ENCODE measurements at regions not wholly inside any gene's neighbourhood (a gene's known extent, or its start where the extent isn't known, plus 50 kb on each side); places are given as distances from the start of the nearest gene placed in this dataset.

GRCh38 chr20:22904386-22904785, 130.7 kb upstream of the SSTR4 start:
- ChIA-PET CTCF (interaction anchor here (1.1 kb wide), 1 partner anchor 17 kb away, joined by 3 read pairs; no protein-coding TSS in a partner anchor), POLR2A (no interaction called here)
- H3K4me2 ChIP-seq, result no peak overlapping the region
- H3K9me3 ChIP-seq, result peaks cover 26% of the 10 kb centered on the region; the same call in 2 of the 3 replicates
- H3K4me3 ChIP-seq, result no peak overlapping the region
- TF ChIP-seq NR3C1 (IDR thresholded peaks at IDR 0.05) (no peak), TP53 (CRISPR knock-in tag; IDR thresholded peaks at IDR 0.05) (no peak), KDM1A (IDR thresholded peaks at IDR 0.05; ENCODE audit: low read depth) (no peak), JUN (IDR thresholded peaks at IDR 0.05) (no peak)
- TF ChIP-seq, protein P1, sequence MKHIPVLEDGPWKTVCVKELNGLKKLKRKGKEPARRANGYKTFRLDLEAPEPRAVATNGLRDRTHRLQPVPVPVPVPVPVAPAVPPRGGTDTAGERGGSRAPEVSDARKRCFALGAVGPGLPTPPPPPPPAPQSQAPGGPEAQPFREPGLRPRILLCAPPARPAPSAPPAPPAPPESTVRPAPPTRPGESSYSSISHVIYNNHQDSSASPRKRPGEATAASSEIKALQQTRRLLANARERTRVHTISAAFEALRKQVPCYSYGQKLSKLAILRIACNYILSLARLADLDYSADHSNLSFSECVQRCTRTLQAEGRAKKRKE (CRISPR knock-in tag; IDR thresholded peaks at IDR 0.05; ENCODE audit: low read depth), result no peak
- TF ChIP-seq, protein P2, sequence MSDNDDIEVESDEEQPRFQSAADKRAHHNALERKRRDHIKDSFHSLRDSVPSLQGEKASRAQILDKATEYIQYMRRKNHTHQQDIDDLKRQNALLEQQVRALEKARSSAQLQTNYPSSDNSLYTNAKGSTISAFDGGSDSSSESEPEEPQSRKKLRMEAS (IDR thresholded peaks at IDR 0.05), result no peak
- no peak for FAIRE-seq
- H3K27ac ChIP-seq, result no peak overlapping the region
- no peak for ATAC-seq
- no peaks in the 10 kb centered on the region for H3K4me1 ChIP-seq
- DNase-seq (ENCODE audit: low read depth in 1 of 2, low spot score in 1 of 2), result no peak
- whole genome bisulfite sequencing (ENCODE audit: missing lambda C conversion rate), result 49% methylated on average over 2 of the region's 2 CpGs

- WGBS (ENCODE audit: missing lambda C conversion rate), result 77% methylated on average over 2 of the region's 2 CpGs
- ATAC-seq (no peak), DNase-seq (ENCODE audit: low read depth in 1 of 2, low spot score in 1 of 2) (no peak), FAIRE-seq (peak; percentile 90)
- ChIA-PET POLR2A (no interaction called here), CTCF (interaction anchor here (1.0 to 1.6 kb wide), 3 partner anchors 10 to 215 kb away, joined by 3 to 4 read pairs (median 3); no protein-coding TSS in a partner anchor)
- no peak for TF ChIP-seq HDAC2 (IDR thresholded peaks at IDR 0.05)
- no peak for TF ChIP-seq POLR2AphosphoS2 (conservative IDR thresholded peaks at IDR 0.05; ENCODE audit: low read length)
- no peak overlapping the region for H3K4me2 ChIP-seq
- H3K27ac ChIP-seq, result no peak overlapping the region
- peaks cover 26% of the 10 kb centered on the region; the same call in 2 of the 3 replicates for H3K9me3 ChIP-seq
- no peak overlapping the region for H3K4me3 ChIP-seq
- no peaks in the 10 kb centered on the region for H3K4me1 ChIP-seq
These were observed 130.2 kb upstream of the SSTR4 start for GRCh38 chr20:22904905-22905304.

GRCh38 chr20:22905658-22906057, 129.5 kb upstream of the SSTR4 start:
- 73% methylated on average over 10 of the region's 10 CpGs for WGBS (ENCODE audit: missing lambda C conversion rate)
- FAIRE-seq, result no peak
- ATAC-seq, result no peak
- Histone ChIP-seq H3K4me1 (no peaks in the 10 kb centered on the region), H3K4me3 (no peak overlapping the region), H3K4me2 (no peak overlapping the region), H3K27ac (no peak overlapping the region), H3K9me3 (peaks cover 19% of the 10 kb centered on the region; the same call in 2 of the 3 replicates)
- no peak for DNase-seq (ENCODE audit: low read depth in 1 of 2, low spot score in 1 of 2)
- CTCF ChIA-PET, result interaction anchor here (1.0 to 1.6 kb wide), 3 partner anchors 9 to 215 kb away, joined by 3 to 5 read pairs (median 4); no protein-coding TSS in a partner anchor
- no peak for TF ChIP-seq EHF (CRISPR knock-in tag; IDR thresholded peaks at IDR 0.05)
- TF ChIP-seq RARB (CRISPR knock-in tag; IDR thresholded peaks at IDR 0.05), result no peak
- no peak for TF ChIP-seq KDM1A (IDR thresholded peaks at IDR 0.05; ENCODE audit: low read depth)
- no peak for TF ChIP-seq HOXB5 (CRISPR knock-in tag; IDR thresholded peaks at IDR 0.05)
- POLR2A ChIA-PET, result no interaction called here

DNA sequence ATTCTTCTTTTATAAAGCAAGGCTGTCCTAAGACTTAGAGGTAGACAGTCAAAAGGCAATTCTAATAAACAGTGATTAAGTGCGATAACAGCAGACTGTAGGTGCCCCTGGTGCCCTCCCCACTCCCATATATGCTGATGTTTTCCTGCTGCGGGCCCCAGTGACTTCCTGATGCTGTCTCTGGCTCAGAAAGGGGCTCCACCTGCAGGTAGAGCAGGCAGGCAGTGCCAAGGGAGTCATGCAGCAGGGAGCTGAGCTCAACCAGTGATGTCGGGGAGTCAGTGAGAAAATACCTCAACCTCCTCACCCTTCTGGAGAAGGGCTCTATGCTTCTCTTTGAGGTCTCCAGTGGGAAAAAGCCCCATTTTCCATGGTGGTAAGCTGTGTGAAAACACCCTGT, 126.7 kb upstream of the SSTR4 start:
- no peaks in the 10 kb centered on the region for H3K9me3 ChIP-seq
- ATAC-seq (no peak), FAIRE-seq (no peak), DNase-seq (ENCODE audit: low read depth in 1 of 2, low spot score in 1 of 2) (no peak)
- POLR2A ChIA-PET, result no interaction called here
- 75% methylated on average over 3 of the region's 3 CpGs for WGBS (ENCODE audit: missing lambda C conversion rate)
- TF ChIP-seq, protein P3, sequence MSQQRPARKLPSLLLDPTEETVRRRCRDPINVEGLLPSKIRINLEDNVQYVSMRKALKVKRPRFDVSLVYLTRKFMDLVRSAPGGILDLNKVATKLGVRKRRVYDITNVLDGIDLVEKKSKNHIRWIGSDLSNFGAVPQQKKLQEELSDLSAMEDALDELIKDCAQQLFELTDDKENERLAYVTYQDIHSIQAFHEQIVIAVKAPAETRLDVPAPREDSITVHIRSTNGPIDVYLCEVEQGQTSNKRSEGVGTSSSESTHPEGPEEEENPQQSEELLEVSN (IDR thresholded peaks at IDR 0.05; ENCODE audit: borderline replicate concordance, low read depth), result no peak
- TF ChIP-seq JUNB (IDR thresholded peaks at IDR 0.05) (no peak), CBX8 (IDR thresholded peaks at IDR 0.05) (no peak)
- CTCF ChIA-PET, result interaction anchor here (0.7 to 2.3 kb wide), 5 partner anchors 8 to 91 kb away, joined by 3 to 10 read pairs (median 3); no protein-coding TSS in a partner anchor
- H3K27ac ChIP-seq, result 0 out of 6 replicates have a peak overlapping the region, but pooled peaks of 1 of the 2 experiments have one; percentile 3
- H3K4me1 ChIP-seq, result no peaks in the 10 kb centered on the region
- no peak overlapping the region for H3K4me3 ChIP-seq
- H3K4me2 ChIP-seq, result no peak overlapping the region

GRCh38 chr20:22908944-22909343, 126.2 kb upstream of the SSTR4 start:
- FAIRE-seq, result no peak

More at GRCh38 chr20:22908944-22909343, 126.2 kb upstream of the SSTR4 start:
- no peak overlapping the region for H3K4me2 ChIP-seq
- DNase-seq (ENCODE audit: low read depth in 1 of 2, low spot score in 1 of 2), result no peak
- no peak overlapping the region for H3K4me3 ChIP-seq
- TF ChIP-seq MAZ (IDR thresholded peaks at IDR 0.05; ENCODE audit: borderline replicate concordance, low read depth, low read length) (no peak), PBX3 (IDR thresholded peaks at IDR 0.05) (no peak), RFX5 (IDR thresholded peaks at IDR 0.05) (no peak)
- TF ChIP-seq, protein P4, sequence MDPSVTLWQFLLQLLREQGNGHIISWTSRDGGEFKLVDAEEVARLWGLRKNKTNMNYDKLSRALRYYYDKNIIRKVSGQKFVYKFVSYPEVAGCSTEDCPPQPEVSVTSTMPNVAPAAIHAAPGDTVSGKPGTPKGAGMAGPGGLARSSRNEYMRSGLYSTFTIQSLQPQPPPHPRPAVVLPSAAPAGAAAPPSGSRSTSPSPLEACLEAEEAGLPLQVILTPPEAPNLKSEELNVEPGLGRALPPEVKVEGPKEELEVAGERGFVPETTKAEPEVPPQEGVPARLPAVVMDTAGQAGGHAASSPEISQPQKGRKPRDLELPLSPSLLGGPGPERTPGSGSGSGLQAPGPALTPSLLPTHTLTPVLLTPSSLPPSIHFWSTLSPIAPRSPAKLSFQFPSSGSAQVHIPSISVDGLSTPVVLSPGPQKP (IDR thresholded peaks at IDR 0.05; ENCODE audit: low read depth, low read length), result no peak
- POLR2A ChIA-PET, result no interaction called here
- H3K27ac ChIP-seq, result no peak overlapping the region
- CTCF ChIA-PET, result interaction anchor here (0.9 to 2.5 kb wide), 4 partner anchors 9 to 217 kb away, joined by 3 to 10 read pairs (median 7); no protein-coding TSS in a partner anchor
- H3K4me1 ChIP-seq, result no peaks in the 10 kb centered on the region
- no peak for ATAC-seq
- H3K9me3 ChIP-seq, result no peaks in the 10 kb centered on the region
- WGBS (ENCODE audit: missing lambda C conversion rate), result 83% methylated on average over 3 of the region's 3 CpGs
